ENCODE measurements at regions not wholly inside any gene's neighbourhood (a gene's known extent, or its start where the extent isn't known, plus 50 kb on each side); places are given as distances from the start of the nearest gene placed in this dataset.

- DNase-seq: no peak
These were observed 434.8 kb upstream of the DPH6 start for GRCh38 chr15:35980719-35981118.

GRCh38 chr15:35986191-35986721, 440.3 kb upstream of the DPH6 start:
- no peaks in the 10 kb centered on the region for H3K36me3 ChIP-seq (ENCODE audit: insufficient read depth, low read length)
- TF ChIP-seq, protein P1, sequence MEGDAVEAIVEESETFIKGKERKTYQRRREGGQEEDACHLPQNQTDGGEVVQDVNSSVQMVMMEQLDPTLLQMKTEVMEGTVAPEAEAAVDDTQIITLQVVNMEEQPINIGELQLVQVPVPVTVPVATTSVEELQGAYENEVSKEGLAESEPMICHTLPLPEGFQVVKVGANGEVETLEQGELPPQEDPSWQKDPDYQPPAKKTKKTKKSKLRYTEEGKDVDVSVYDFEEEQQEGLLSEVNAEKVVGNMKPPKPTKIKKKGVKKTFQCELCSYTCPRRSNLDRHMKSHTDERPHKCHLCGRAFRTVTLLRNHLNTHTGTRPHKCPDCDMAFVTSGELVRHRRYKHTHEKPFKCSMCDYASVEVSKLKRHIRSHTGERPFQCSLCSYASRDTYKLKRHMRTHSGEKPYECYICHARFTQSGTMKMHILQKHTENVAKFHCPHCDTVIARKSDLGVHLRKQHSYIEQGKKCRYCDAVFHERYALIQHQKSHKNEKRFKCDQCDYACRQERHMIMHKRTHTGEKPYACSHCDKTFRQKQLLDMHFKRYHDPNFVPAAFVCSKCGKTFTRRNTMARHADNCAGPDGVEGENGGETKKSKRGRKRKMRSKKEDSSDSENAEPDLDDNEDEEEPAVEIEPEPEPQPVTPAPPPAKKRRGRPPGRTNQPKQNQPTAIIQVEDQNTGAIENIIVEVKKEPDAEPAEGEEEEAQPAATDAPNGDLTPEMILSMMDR (IDR thresholded peaks at IDR 0.05; ENCODE audit: borderline replicate concordance, extremely low read depth, low read length, poor library complexity, severe bottlenecking): no peak
- TF ChIP-seq EZH2 (IDR thresholded peaks at IDR 0.05; ENCODE audit: borderline replicate concordance, low read depth, low read length, severe bottlenecking): no peak
- no peaks in the 10 kb centered on the region for H3K9me3 ChIP-seq (ENCODE audit: insufficient read depth, low read length, severe bottlenecking)
- H4K20me1 ChIP-seq (ENCODE audit: insufficient read depth, low read length): no peaks in the 10 kb centered on the region
- no peaks in the 10 kb centered on the region for H3K4me1 ChIP-seq (ENCODE audit: insufficient read depth, low read length)
- H2AFZ ChIP-seq (ENCODE audit: low read depth, low read length): no peak overlapping the region
- no peak overlapping the region for H3K9ac ChIP-seq (ENCODE audit: low read depth, low read length)
- no peak overlapping the region for H3K27ac ChIP-seq (ENCODE audit: low read length)
- no peaks in the 10 kb centered on the region for H3K79me2 ChIP-seq (ENCODE audit: insufficient read depth, low read length)
- H3K4me3 ChIP-seq (ENCODE audit: low read depth in 1 of 2, low read length in 2 of 2): no peak overlapping the region
- no peak overlapping the region for H3K4me2 ChIP-seq (ENCODE audit: insufficient read depth, low read length)
- ATAC-seq (ENCODE audit: insufficient read depth, low read depth) (no peak), DNase-seq (no peak)
- H3K27me3 ChIP-seq (ENCODE audit: insufficient read depth, low read length, poor library complexity): no peaks in the 10 kb centered on the region

More at GRCh38 chr15:35980719-35981118, 434.8 kb upstream of the DPH6 start:
- no peak overlapping the region for H3K9ac ChIP-seq (ENCODE audit: low read depth, low read length)
- H3K4me3 ChIP-seq (ENCODE audit: low read depth in 1 of 2, low read length in 2 of 2): no peak overlapping the region
- H3K4me1 ChIP-seq (ENCODE audit: insufficient read depth, low read length): no peaks in the 10 kb centered on the region
- no peaks in the 10 kb centered on the region for H3K9me3 ChIP-seq (ENCODE audit: insufficient read depth, low read length, severe bottlenecking)
- H3K4me2 ChIP-seq (ENCODE audit: insufficient read depth, low read length): no peak overlapping the region
- H4K20me1 ChIP-seq (ENCODE audit: insufficient read depth, low read length): no peaks in the 10 kb centered on the region
- no peak overlapping the region for H3K27ac ChIP-seq (ENCODE audit: low read length)
- no peaks in the 10 kb centered on the region for H3K27me3 ChIP-seq (ENCODE audit: insufficient read depth, low read length, poor library complexity)
- H3K79me2 ChIP-seq (ENCODE audit: insufficient read depth, low read length): no peaks in the 10 kb centered on the region
- no peak for ATAC-seq (ENCODE audit: insufficient read depth, low read depth)
- TF ChIP-seq, protein P1 (IDR thresholded peaks at IDR 0.05; ENCODE audit: borderline replicate concordance, extremely low read depth, low read length, poor library complexity, severe bottlenecking): no peak
- TF ChIP-seq EZH2 (IDR thresholded peaks at IDR 0.05; ENCODE audit: borderline replicate concordance, low read depth, low read length, severe bottlenecking): no peak
- no peaks in the 10 kb centered on the region for H3K36me3 ChIP-seq (ENCODE audit: insufficient read depth, low read length)
- no peak overlapping the region for H2AFZ ChIP-seq (ENCODE audit: low read depth, low read length)

DNA sequence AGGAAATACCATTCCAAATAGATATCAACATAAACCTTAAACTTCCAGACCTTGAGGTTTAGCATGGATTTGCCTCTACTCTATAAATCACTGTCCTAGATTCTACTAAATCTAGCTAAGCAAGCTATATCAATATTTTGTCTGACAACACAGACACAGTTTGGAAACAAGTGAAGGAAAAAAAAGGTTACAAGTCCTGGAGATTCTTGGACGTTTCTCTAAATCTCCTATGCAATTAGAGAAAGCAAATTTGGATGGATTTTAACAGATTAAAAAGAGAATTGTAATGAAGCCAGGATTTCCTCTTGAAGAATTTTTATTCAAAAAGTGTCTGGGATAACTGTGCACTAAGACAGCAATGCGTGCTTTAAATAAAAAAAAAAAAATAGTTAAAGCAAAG, 441.1 kb upstream of the DPH6 start:
- no peak for TF ChIP-seq EZH2 (IDR thresholded peaks at IDR 0.05; ENCODE audit: borderline replicate concordance, low read depth, low read length, severe bottlenecking)
- TF ChIP-seq, protein P1 (IDR thresholded peaks at IDR 0.05; ENCODE audit: borderline replicate concordance, extremely low read depth, low read length, poor library complexity, severe bottlenecking): no peak
- ATAC-seq (ENCODE audit: insufficient read depth, low read depth): no peak
- no peak overlapping the region for H3K9ac ChIP-seq (ENCODE audit: low read depth, low read length)
- no peak for DNase-seq
- no peaks in the 10 kb centered on the region for H4K20me1 ChIP-seq (ENCODE audit: insufficient read depth, low read length)
- no peaks in the 10 kb centered on the region for H3K4me1 ChIP-seq (ENCODE audit: insufficient read depth, low read length)
- no peaks in the 10 kb centered on the region for H3K27me3 ChIP-seq (ENCODE audit: insufficient read depth, low read length, poor library complexity)
- H2AFZ ChIP-seq (ENCODE audit: low read depth, low read length): no peak overlapping the region
- H3K9me3 ChIP-seq (ENCODE audit: insufficient read depth, low read length, severe bottlenecking): no peaks in the 10 kb centered on the region
- H3K79me2 ChIP-seq (ENCODE audit: insufficient read depth, low read length): no peaks in the 10 kb centered on the region
- no peak overlapping the region for H3K27ac ChIP-seq (ENCODE audit: low read length)
- no peaks in the 10 kb centered on the region for H3K36me3 ChIP-seq (ENCODE audit: insufficient read depth, low read length)
- no peak overlapping the region for H3K4me3 ChIP-seq (ENCODE audit: low read depth in 1 of 2, low read length in 2 of 2)
- H3K4me2 ChIP-seq (ENCODE audit: insufficient read depth, low read length): no peak overlapping the region

- Histone ChIP-seq H3K4me3 (ENCODE audit: low read depth in 1 of 2, low read length in 2 of 2) (no peak overlapping the region), H3K4me2 (ENCODE audit: insufficient read depth, low read length) (no peak overlapping the region), H3K9ac (ENCODE audit: low read depth, low read length) (no peak overlapping the region), H3K27ac (ENCODE audit: low read length) (no peak overlapping the region), H2AFZ (ENCODE audit: low read depth, low read length) (no peak overlapping the region), H3K9me3 (ENCODE audit: insufficient read depth, low read length, severe bottlenecking) (no peaks in the 10 kb centered on the region), H4K20me1 (ENCODE audit: insufficient read depth, low read length) (no peaks in the 10 kb centered on the region), H3K27me3 (ENCODE audit: insufficient read depth, low read length, poor library complexity) (no peaks in the 10 kb centered on the region), H3K4me1 (ENCODE audit: insufficient read depth, low read length) (no peaks in the 10 kb centered on the region), H3K36me3 (ENCODE audit: insufficient read depth, low read length) (no peaks in the 10 kb centered on the region), H3K79me2 (ENCODE audit: insufficient read depth, low read length) (no peaks in the 10 kb centered on the region)
- TF ChIP-seq, protein P1 (IDR thresholded peaks at IDR 0.05; ENCODE audit: borderline replicate concordance, extremely low read depth, low read length, poor library complexity, severe bottlenecking): no peak
- TF ChIP-seq EZH2 (IDR thresholded peaks at IDR 0.05; ENCODE audit: borderline replicate concordance, low read depth, low read length, severe bottlenecking): no peak
- no peak for ATAC-seq (ENCODE audit: insufficient read depth, low read depth)
- no peak for DNase-seq
These were observed 445.4 kb upstream of the DPH6 start for GRCh38 chr15:35991386-35991785.

Measured in DND-41 (cell line).